NCI-H1417 (cell line): ENCODE measurements at regions not wholly inside any gene's neighbourhood (a gene's known extent, or its start where the extent isn't known, plus 50 kb on each side); places are given as distances from the start of the nearest gene placed in this dataset.
"Not testable (repeated sequence)": the region's sequence is repeated elsewhere in the genome, so short reads cannot be mapped to it uniquely, and the experiment has no call there.

Experiments
- DNase-seq, 3 experiments: peaks; one replicate each; lab custom pipeline; 2025; lab: John Stamatoyannopoulos, UW

DNA sequence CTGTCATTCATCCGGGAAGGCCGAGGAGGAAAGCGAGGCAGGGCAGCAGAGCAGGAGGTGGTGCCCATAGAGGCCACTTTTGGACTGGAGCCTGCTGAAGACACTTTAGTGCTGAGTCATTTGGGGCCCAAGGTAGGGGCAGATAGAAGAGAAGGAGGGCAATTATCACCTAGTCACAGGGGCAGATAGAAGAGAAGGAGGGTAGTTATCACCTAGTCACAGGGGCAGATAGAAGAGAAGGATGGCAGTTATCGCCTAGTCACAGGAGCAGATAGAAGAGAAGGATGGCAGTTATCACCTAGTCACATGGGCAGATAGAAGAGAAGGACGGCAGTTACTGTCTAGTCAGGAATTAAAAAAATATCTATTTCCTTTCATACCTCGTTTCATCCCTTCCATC, 1372.6 kb downstream of the FOXD4L5 start:
- not testable (repeated sequence) for DNase-seq

DNA sequence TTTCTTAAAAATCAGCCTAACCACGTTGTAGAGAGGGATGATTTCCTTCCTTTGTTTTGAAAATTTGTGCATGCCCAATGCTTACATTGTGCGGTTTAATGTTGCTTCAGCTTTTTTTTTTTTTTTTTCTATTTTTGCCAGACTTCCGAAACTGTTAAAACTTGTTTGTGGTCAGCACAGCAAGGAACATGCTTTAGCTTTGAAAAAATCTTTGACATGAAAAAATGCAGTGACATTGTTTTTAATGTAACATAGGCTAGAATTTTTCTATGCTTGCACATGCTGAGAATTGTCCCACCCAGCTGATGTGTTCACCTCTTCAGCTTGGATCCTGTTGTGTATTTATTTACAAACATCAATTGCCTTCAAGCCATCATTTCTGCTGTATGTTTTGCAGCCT, 1375.9 kb downstream of the FOXD4L5 start:
- not testable (repeated sequence) for DNase-seq

DNA sequence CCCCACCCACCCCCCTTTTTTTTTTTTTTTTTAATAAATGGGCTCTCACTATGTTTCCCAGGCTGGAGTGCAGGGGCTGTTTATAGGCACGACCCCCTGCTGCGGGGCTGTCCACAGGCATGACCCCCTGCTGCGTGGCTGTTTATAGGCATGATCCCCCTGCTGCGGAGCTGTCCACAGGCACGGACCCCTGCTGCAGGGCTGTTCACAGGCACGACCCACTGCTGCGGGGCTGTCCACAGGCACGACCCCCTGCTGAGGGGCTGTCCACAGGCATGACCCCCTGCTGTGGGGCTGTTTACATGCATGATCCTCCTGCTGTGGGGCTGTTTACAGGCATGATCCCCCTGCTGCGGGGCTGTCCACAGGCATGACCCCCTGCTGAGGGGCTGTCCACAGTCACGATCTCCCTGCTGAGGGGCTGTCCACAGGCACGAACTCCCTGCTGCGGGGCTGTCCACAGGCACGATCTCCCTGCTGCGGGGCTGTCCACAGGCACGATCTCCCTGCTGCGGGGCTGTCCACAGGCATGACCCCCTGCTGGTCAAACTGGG, 1385.3 kb downstream of the FOXD4L5 start:
- DNase-seq, result not testable (repeated sequence)

DNA sequence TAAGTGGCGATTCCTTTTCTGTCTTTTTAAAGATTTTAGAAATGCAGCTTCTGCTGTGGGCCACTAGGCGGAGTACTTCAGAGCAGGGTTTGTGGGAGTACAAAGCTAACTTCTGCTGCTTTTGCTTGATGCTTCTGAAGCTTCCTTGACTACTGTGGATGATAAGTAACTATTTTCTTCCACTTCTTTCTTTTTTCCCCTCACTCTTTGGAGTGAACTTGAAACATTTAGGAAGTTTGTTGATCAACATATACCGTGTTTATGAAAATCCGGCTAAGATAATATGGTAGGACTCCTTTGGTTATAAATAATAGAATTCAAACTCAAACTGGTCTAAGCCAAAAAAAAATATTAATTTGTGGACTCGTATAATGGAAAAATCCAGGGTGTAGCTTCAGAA, 1403.6 kb downstream of the FOXD4L5 start:
- DNase-seq, result not testable (repeated sequence)

DNA sequence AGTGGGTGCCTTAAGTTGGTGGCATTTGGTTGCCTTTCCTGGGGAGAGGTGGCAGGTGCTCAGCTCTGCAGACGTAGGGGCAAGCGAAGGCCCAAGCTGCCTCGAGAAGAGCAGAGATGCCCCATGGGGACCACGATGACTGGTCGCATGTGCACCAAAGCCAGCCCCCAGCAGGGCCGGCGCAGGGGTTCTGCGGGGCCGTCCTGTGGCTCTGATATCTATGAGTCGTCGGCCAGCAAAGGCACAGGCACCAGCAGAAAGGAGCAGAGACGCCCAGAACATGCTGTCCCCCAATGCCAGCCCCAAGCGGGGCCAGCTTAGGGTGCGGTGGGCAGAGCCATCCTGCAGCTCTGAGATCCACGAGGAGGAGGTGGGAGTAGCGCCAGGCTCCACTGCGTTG, 1408.6 kb downstream of the FOXD4L5 start:
- not testable (repeated sequence) for DNase-seq

DNA sequence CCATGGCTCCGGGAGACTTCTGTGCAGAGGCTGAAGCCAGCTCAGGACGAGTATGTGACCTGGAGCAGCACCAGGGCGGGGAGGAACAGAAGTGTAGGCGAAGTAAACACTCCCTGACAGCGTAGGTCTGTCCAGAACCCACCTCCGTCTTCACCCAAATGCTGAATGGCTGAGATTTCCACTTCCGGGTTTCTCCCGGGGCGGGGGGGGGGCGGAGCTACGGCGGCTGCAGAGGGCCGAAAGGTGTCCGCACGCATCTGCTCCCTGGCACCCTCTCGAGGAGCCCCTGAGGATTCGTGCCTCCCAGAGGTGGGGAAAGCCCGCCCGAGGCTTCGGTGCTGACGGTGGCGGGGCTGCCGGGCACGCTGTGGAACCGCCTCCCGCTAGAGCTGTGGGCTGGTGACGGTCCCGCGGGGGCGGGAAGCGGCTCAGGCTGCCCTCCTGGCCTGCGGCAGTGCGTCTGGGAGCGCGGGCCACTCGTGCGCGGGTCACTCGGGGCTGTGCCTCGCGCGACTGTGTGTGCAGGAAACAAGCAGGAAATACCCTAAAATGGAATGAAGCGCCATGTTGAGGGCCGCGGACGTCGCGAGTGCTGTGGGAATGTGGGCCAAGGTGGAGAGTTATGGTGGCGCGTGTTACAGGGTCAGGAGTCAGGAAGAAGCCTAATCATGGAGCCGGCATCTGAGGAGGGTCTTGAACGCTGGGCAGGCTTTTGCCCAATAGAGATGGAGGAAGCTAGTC, 1425.4 kb downstream of the FOXD4L5 start:
- no peak for DNase-seq

DNA sequence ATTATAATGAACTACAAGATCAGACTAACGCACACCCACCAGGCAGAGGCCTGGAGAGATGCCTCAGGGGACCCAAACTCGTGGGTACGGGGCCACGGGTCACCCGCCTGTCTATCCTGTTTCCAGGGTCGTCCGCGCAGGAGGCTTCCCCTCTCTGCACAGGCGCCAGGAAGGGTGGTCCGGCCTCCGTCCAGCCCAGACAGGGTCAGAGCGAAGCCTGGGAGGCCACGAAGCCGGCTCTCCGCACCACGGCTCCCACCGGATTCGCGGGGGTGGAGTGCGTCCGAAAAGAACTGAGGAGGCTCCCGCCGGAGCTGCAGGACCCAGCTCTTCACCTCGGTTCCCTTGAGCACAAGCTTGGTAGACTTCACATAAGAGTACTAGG, 1425.9 kb downstream of the FOXD4L5 start:
- not testable (repeated sequence) for DNase-seq

DNA sequence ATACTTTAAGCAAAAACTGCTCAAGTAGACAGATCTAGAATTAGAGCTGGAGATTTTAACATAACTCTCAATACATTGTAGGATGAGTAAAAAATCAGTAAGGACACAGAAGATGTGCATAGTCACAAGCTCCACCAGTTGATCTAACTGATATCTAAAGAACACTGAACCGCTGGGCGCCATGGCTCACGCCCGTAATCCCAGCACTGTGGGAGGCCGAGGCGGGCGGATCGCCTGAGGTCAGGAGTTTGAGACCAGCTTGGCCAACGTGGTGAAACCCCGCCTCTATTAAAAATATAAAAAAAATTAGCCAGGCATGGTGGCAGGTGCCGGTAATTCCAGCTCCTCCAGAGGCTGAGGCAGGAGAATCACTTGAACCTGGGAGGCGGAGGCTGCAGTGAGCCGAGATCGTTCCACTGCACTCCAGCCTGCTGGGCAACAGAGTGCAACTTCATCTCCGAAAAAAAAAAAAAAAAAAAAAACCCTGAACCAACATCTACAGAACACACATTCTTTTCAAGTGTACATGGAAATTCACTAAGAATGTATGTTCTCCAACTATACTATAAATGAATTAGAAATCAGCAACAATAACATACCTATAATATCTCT, 1431.8 kb downstream of the FOXD4L5 start:
- DNase-seq, result not testable (repeated sequence)

DNA sequence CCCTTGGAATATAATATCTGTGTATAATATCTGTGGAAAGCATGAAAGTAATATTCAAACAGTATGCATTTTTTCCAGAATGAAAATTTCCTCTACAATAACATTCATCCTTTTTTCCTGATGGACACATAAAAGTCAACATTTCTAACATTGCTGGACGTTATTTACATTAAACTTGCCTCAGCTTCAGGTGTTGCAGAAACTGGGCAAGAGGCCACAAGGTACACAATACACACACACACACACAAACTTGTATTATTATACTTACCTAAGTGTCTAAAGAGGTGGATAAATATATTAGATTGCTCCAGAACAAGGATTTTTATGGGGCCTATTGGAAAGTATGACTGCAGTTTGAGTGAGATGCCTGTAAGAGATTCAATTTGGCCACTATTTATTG, 1460.2 kb downstream of the FOXD4L5 start:
- DNase-seq, result not testable (repeated sequence)

DNA sequence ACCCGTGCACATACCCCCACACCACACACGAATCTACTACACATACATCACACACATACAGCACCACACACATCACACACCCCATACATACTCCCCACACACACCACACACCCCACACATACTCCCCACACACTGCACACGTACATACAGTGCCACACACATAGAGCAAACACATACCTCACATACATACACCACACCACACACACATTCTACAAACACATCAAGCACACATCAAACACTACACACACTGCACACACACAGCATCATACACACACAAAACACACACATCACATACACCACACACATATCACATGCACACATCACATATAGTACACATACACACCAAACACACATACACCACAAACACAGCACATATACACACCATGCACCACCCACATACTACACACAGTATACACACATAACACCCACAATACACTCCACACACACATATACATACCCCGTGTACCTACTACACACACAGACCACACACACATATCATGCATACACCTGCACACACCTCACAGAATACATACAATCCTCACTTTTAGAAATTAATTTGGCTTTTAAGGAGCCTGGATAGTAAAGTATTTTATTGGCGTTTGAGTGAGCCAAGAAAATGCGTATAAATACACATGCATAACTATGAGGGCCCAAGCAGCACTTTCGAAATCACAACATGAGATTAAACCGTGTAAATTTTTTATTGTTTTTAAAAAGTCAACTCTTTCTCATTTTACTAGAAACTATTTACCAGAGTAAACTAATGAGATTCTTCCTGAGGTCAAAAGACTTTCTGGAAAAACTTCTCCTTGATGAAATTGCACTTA, 1461.4 kb downstream of the FOXD4L5 start:
- DNase-seq, result not testable (repeated sequence)

DNA sequence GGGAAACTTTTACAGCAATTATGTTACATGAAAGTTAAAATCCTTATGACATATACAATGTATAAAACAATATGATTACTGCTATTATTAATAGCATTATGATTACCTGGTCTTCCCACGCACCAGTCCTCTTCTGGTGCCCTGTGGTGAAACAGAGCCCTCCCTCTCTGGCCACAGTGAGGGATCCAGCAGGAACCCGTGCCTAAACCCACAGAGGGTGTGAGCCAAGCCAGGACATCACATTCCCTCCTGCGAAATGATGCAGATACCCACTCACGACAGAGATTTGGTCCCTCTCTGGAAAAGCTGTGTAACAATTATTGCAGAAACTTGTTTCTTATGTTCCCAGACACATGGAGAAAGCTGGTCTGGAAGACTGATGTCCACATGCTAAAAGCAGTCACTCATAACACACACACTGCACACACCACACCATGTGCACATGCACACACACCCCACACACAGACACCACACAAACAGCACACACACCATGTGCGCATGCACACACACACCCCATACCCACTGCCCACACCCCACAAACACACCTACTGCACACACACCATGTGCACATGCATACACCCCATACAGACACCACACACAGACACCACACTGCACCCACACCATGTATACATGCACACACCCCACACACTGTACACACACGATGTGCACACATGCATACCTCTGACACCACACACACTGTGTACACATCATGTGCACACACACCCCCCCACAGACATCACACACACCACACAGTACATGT, 1462.2 kb downstream of the FOXD4L5 start:
- not testable (repeated sequence) for DNase-seq

DNA sequence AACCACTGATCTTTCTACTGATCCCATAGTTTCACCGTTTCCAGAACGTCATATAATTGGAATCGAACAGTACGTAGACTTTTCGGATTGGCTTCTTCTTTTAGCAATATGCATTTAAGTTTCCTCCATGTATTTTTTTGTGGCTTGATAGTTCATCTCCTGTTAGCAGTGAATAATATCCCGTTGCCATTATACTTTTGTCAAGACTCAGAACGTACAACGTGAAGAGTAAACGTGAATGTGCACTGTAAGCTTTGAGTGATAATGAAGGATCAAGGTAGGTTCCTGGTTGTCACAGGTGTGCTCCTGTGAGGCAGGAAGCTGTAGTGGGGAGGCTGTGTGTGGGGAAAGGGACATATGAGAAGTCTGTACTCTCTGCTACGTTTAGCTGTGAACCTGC, 1463.7 kb downstream of the FOXD4L5 start:
- not testable (repeated sequence) for DNase-seq

DNA sequence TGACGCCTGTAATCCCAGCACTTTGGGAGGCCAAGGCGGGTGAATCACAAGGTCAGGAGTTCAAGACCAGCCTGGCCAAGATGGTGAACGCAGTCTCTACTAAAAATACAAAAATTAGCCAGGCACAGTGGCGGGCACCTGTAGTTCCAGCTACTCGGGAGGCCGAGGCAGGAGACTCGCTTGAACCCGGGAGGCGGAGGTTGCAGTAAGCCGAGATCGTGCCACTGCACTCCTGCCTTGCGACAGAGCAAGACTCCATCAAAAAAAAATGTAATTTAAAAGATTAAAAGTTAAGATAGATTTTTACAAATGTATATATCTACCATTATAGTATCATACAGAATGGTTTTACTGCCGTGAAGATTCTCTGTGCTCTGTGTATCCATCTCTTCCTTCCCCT, 1464.1 kb downstream of the FOXD4L5 start:
- DNase-seq, result not testable (repeated sequence)

DNA sequence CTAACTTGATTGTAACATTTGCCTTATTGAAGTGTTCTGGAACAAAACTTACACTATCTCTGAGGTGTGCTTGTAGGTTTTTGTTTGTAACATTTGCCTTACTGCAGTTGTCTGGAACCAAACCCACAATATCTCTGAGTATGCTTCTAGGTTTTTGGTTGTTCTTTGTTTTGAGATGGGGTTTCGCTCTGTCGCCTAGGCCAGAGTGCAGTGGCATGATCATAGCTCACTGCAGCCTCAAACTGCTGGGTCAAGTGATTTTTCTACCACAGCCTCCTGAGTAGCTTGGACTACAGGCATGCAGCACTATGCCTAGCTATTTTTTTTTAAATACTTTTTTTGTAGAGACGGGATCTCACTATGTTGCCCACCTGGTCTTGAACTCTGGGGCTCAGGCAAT, 1464.6 kb downstream of the FOXD4L5 start:
- DNase-seq, result not testable (repeated sequence)

DNA sequence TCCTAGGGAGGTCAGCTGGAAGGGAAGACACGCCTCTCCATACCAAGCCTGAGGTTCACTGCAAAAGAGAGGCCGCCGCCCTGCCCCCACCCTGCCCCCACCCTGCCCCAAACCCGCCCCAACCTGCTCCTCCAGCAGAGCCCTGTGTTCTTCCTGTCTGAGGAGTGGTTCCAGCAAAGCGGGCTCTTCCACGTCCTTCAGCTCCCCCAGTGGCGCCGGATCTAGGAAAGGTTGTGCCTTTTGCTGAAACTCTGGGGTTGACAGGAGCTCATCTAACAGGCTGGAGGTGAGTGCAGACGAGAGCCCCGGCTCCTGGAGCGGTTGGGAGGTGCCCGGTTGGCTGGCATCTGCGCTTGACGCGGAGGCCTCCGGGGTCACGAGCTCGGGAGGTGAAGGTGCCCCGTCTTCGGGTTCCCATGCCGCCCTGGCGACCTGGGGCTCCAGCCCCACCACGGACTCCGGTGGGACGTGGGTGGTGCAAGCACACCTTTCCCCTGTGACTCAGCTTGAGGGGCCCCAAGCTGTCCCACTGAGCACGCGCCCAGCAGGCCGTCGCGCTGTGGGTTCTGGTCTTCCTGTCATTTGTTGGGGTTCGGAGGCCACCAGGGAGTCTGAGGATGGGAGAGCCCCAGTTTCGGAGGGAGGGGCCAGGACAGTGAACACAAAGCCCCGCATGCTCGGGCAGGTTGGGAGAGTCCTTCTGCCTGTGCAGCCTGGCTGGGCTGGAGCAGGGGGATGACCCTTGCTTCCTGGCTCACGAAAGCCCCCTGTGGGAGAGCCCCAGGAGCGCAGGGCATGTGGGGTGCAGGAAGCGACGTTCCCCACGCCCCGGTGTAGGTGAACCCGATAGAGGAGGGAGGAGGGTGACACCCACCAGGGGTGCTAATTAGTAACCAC, 1467.1 kb downstream of the FOXD4L5 start:
- DNase-seq, result no peak

DNA sequence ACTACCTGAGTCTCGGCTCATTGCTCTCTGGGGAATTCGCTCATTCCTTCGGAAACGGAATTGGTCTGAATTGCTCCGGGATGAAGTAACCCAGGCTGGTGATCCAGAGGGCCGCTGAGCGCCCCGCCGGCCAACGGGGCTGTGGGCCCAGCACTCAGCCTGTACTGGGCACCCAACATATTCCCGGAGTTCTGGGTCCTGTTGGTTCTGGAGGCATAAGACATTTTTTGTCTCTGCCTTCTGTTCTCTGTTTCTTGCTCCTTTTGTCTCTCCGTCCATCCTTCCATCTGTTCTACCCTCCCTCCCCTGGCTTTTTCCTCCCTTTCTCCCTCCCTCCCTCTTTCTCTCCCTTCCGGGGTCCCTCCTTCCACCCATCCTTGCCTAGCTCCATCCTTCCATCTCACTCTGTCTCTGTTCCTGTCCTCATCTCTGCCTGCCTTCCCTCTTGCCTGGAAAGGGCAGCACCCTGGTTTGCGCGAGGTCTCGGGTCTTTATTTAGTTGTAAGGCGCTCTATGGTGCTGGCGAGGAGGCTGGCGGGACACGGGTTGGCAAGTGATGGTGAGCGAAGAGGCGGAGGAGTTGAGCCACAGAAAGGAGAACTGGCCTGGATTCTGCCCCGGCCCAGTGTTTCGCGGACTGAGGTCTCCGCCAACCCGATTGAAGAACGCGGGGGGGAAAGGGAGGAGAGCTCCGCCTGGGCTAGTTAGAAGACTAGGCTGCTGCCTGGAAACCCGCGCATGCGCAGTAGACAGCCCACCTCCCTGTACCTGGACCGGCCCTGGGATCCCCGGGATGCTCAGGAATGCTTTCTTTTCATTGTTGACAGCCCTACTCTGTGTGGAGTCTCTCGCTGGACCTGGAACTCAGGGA, 1468.0 kb downstream of the FOXD4L5 start:
- no peak for DNase-seq

DNA sequence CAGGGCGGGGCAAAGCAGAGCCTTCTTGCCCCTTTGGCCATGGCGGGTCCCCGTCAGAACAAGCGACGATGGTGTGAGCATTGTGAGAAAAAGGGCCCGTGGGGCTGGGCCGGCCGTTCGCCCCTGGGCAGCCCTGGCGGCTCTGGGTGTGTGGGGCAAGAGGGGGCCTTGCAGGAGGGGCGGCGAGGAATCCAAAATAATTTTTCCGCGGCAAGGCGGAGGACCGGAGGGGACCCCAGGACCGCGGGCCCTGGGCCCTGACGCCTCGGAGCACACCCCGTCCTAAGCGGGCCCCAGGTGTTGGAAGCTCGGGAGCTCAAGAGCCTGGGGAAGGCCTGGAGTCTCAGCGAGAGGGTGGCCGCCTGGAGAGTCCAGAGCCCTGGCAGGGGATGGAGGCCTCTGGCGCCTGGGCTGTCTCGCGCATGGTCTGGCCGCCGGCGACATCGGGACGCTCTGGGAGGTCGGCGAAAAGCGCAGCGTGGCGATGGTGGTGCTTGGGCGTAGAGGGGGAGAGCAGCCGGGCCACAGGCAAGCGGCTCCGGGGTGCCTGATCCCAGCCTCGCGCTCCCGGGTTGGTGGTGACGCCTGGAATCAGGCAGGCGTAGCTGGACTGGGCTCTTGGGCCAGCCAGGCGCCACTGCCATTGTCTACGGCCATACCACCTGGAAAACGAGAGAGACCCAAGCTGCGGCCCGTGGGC, 1469.9 kb downstream of the FOXD4L5 start:
- not testable (repeated sequence) for DNase-seq

DNA sequence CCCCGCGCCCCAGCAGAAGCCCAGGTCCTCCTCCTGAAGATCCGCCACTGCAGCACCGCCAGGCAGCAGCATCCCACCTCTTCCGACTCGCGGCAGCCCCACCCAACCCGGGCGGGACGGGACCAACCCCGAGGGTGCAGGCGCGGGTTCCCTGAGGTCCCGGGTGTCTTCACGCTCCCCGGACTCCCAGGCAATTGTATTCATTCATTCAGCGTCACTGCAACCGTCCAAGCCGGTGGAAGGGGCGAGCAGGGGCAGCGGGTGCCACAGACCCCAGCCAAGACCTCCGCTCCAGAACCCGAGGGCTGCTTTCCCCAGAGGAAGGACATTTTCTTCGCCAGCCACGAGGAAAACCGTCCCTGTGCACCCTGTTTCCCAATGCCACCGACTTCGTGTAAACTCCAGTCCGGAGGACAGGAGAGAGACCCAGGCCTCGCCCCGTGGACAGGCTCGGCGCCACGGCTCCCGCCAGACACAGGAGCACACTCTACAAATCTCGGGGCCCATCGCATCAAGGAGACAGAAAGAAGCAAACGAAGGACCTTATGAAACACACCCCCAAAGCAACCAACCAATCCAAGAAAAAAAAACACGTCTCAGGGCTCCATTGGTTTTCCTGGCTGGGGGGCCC, 1471.5 kb downstream of the FOXD4L5 start:
- DNase-seq, result not testable (repeated sequence)

DNA sequence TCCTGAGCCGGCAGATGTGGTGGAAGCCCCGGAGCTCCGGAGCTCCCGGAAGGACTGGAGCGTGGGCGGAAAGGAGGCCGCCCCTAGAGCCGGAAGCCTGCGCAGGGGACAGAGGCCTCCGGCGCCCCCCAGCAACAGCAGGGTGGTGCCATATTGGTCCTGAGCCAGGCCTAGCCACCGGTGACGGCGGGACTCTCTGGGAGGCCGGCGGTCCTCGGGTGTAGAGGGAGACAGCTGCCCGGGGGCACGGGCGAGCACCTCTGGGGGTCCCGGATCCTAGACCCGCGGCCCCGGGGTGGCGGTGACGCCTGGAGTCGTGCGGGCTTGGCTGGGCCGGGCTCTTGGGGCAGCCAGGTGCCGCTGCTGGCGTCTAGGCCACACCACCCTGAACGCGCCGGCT, 1472.2 kb downstream of the FOXD4L5 start:
- DNase-seq, result not testable (repeated sequence)
